ENCODE measurements at regions not wholly inside any gene's neighbourhood (a gene's known extent, or its start where the extent isn't known, plus 50 kb on each side); places are given as distances from the start of the nearest gene placed in this dataset.

GRCh38 chr6:135748189-135748588, 103.3 kb upstream of the PDE7B start:
- TF ChIP-seq CTCF (IDR thresholded peaks at IDR 0.05; ENCODE audit: low read depth, low read length), result no peak
- no peak for TF ChIP-seq MYC (IDR thresholded peaks at IDR 0.05; ENCODE audit: low read depth, low read length)
- TF ChIP-seq POLR2A (IDR thresholded peaks at IDR 0.05; ENCODE audit: extremely low read depth, insufficient read length), result no peak
- no peak for TF ChIP-seq MAX (IDR thresholded peaks at IDR 0.05; ENCODE audit: low read depth, low read length)
- DNase-seq (ENCODE audit: low read depth), result no peak

GRCh38 chr6:135750081-135750480, 101.4 kb upstream of the PDE7B start:
- no peak overlapping the region for H3K4me3 ChIP-seq (ENCODE audit: low read depth, low read length)
- TF ChIP-seq MAX (IDR thresholded peaks at IDR 0.05; ENCODE audit: low read depth, low read length) (no peak), MYC (IDR thresholded peaks at IDR 0.05; ENCODE audit: low read depth, low read length) (no peak), CTCF (IDR thresholded peaks at IDR 0.05; ENCODE audit: low read depth, low read length) (no peak), POLR2A (IDR thresholded peaks at IDR 0.05; ENCODE audit: extremely low read depth, insufficient read length) (no peak)
- no peak for DNase-seq (ENCODE audit: low read depth)

More at GRCh38 chr6:135748189-135748588, 103.3 kb upstream of the PDE7B start:
- no peak overlapping the region for H3K4me3 ChIP-seq (ENCODE audit: low read depth, low read length)

GRCh38 chr6:135753196-135753595, 98.3 kb upstream of the PDE7B start:
- H3K4me3 ChIP-seq (ENCODE audit: low read depth, low read length), result no peak overlapping the region
- no peak for DNase-seq (ENCODE audit: low read depth)
- TF ChIP-seq MYC (IDR thresholded peaks at IDR 0.05; ENCODE audit: low read depth, low read length), result no peak
- TF ChIP-seq CTCF (IDR thresholded peaks at IDR 0.05; ENCODE audit: low read depth, low read length), result no peak
- TF ChIP-seq POLR2A (IDR thresholded peaks at IDR 0.05; ENCODE audit: extremely low read depth, insufficient read length), result no peak
- no peak for TF ChIP-seq MAX (IDR thresholded peaks at IDR 0.05; ENCODE audit: low read depth, low read length)

- DNase-seq (ENCODE audit: low read depth), result no peak
- no peak overlapping the region for H3K4me3 ChIP-seq (ENCODE audit: low read depth, low read length)
- no peak for TF ChIP-seq MYC (IDR thresholded peaks at IDR 0.05; ENCODE audit: low read depth, low read length)
- TF ChIP-seq CTCF (IDR thresholded peaks at IDR 0.05; ENCODE audit: low read depth, low read length), result no peak
- no peak for TF ChIP-seq MAX (IDR thresholded peaks at IDR 0.05; ENCODE audit: low read depth, low read length)
- TF ChIP-seq POLR2A (IDR thresholded peaks at IDR 0.05; ENCODE audit: extremely low read depth, insufficient read length), result no peak
Observed at GRCh38 chr6:135759831-135760230, 91.7 kb upstream of the PDE7B start.

- H3K4me3 ChIP-seq (ENCODE audit: low read depth, low read length), result no peak overlapping the region
- no peak for TF ChIP-seq MAX (IDR thresholded peaks at IDR 0.05; ENCODE audit: low read depth, low read length)
- no peak for TF ChIP-seq CTCF (IDR thresholded peaks at IDR 0.05; ENCODE audit: low read depth, low read length)
- no peak for TF ChIP-seq MYC (IDR thresholded peaks at IDR 0.05; ENCODE audit: low read depth, low read length)
- TF ChIP-seq POLR2A (IDR thresholded peaks at IDR 0.05; ENCODE audit: extremely low read depth, insufficient read length), result no peak
- DNase-seq (ENCODE audit: low read depth), result no peak
Observed at GRCh38 chr6:135774006-135774405, 77.5 kb upstream of the PDE7B start.

GRCh38 chr6:135779213-135779612, 72.3 kb upstream of the PDE7B start:
- DNase-seq (ENCODE audit: low read depth), result no peak
- H3K4me3 ChIP-seq (ENCODE audit: low read depth, low read length), result no peak overlapping the region
- TF ChIP-seq POLR2A (IDR thresholded peaks at IDR 0.05; ENCODE audit: extremely low read depth, insufficient read length), result no peak
- no peak for TF ChIP-seq MAX (IDR thresholded peaks at IDR 0.05; ENCODE audit: low read depth, low read length)
- TF ChIP-seq CTCF (IDR thresholded peaks at IDR 0.05; ENCODE audit: low read depth, low read length), result no peak
- TF ChIP-seq MYC (IDR thresholded peaks at IDR 0.05; ENCODE audit: low read depth, low read length), result no peak
